22Rv1 (cell line): ENCODE measurements at regions not wholly inside any gene's neighbourhood (a gene's known extent, or its start where the extent isn't known, plus 50 kb on each side); places are given as distances from the start of the nearest gene placed in this dataset.

Experiments used
- CTCF ChIP-seq: fragments of 450-650 bp; IDR thresholded peaks from 2 replicates; pipeline ENCODE4 v1.5.1; 2017; ENCODE audit warnings: mild to moderate bottlenecking
- ZFX ChIP-seq: fragments of 450-650 bp; IDR thresholded peaks from 2 replicates; pipeline ENCODE4 v1.6.1; 2017; ENCODE audit warnings: antibody characterized with exemption, borderline replicate concordance

GRCh38 chr2:204315236-204315662, 230.0 kb upstream of the PARD3B start:
- TF ChIP-seq CTCF (no peak), ZFX (no peak)
